ENCODE measurements at regions not wholly inside any gene's neighbourhood (a gene's known extent, or its start where the extent isn't known, plus 50 kb on each side); places are given as distances from the start of the nearest gene placed in this dataset.

DNA sequence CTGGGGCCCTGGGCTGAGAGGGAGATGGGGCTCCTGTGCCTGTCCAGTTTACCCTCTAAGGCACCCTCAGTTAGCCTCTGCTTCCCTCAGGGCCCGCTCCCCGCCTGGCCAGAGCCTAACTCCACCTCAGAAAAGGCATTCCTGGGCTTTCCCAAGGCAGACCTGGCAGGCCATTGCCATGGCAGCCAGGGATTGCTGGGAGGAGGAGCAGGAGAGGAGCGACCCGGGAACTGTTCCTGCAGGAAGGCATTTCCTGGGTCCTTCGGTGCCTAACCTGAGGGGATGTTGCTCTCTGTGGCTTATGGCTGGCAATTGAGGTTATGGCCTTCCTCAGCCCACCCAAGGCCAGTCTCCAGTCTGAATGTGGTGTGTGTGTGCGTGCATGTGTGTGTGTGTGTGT, 131.3 kb downstream of the PJA1 start:
- Histone ChIP-seq H3K36me3 (ENCODE audit: control insufficient read depth, low read length) (no peaks in the 10 kb centered on the region), H3K9me3 (ENCODE audit: control insufficient read depth, insufficient read depth, low read length) (no peaks in the 10 kb centered on the region), H3K27me3 (ENCODE audit: control insufficient read depth, low read length) (no peaks in the 10 kb centered on the region), H3K27ac (ENCODE audit: low read depth, low read length) (no peak overlapping the region), H3K4me3 (ENCODE audit: low read length) (no peak overlapping the region), H3K79me2 (ENCODE audit: control insufficient read depth, low read length) (no peaks in the 10 kb centered on the region), H3K4me1 (ENCODE audit: control insufficient read depth, low read length) (no peaks in the 10 kb centered on the region), H4K20me1 (ENCODE audit: control insufficient read depth, insufficient read depth, low read depth, low read length) (no peaks in the 10 kb centered on the region), H3K9me2 (replicated peaks; ENCODE audit: control insufficient read depth, low read length) (no peaks in the 10 kb centered on the region), H3K4me2 (ENCODE audit: low read length) (no peak overlapping the region), H3F3A (ENCODE audit: control insufficient read depth, insufficient read depth) (no peaks in the 10 kb centered on the region)
- TF ChIP-seq, protein P1, sequence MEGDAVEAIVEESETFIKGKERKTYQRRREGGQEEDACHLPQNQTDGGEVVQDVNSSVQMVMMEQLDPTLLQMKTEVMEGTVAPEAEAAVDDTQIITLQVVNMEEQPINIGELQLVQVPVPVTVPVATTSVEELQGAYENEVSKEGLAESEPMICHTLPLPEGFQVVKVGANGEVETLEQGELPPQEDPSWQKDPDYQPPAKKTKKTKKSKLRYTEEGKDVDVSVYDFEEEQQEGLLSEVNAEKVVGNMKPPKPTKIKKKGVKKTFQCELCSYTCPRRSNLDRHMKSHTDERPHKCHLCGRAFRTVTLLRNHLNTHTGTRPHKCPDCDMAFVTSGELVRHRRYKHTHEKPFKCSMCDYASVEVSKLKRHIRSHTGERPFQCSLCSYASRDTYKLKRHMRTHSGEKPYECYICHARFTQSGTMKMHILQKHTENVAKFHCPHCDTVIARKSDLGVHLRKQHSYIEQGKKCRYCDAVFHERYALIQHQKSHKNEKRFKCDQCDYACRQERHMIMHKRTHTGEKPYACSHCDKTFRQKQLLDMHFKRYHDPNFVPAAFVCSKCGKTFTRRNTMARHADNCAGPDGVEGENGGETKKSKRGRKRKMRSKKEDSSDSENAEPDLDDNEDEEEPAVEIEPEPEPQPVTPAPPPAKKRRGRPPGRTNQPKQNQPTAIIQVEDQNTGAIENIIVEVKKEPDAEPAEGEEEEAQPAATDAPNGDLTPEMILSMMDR (IDR thresholded peaks at IDR 0.05; ENCODE audit: low read depth, low read length, poor library complexity, severe bottlenecking): no peak
- no peak for TF ChIP-seq EZH2phosphoT487 (IDR thresholded peaks at IDR 0.05; ENCODE audit: borderline replicate concordance, low read length)

DNA sequence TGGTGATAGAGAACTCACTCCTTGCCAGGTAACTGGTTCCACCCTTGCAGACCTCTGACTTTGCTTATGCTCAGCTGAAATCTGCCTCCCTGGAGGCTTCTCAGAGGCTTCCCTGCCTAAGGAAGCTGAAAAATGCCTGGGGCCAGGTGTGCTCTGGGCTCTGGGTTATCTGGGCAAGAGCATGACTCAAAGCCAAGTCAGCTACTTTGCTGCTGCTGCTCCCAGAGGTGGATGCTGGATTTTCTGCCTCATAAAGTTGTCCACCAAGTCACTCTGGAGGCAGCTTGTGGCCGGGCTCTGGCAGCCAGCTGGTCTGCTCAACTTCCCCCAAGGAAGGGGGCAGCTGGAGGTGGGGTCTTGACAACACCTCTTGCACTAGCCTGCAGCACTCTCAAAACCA, 132.7 kb downstream of the PJA1 start:
- Histone ChIP-seq H3K27me3 (ENCODE audit: control insufficient read depth, low read length) (no peaks in the 10 kb centered on the region), H3K9me3 (ENCODE audit: control insufficient read depth, insufficient read depth, low read length) (no peaks in the 10 kb centered on the region)

DNA sequence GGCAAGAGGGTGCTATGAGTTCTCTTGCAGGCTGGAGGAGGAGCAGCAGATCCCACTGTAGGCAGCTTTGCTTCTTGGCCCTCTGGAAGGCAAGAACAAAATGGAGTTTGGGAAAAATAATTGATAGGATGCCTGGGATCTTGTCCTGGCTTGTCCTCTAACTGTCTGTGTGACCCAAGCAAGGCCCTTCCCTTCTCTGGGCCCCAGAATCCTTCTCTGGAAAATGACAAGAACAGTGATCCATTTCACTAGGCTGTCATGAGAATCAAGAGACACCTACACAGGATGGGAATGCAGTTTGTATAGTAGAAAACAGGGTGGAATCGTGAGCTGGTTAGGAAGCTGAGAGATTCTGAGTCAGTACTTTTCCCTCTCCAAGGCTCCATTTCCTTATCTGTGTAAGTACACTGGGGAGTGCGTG, 133.3 kb downstream of the PJA1 start:
- H4K20me1 ChIP-seq (ENCODE audit: control insufficient read depth, insufficient read depth, low read depth, low read length): no peaks in the 10 kb centered on the region
- no peaks in the 10 kb centered on the region for H3F3A ChIP-seq (ENCODE audit: control insufficient read depth, insufficient read depth)
- H3K36me3 ChIP-seq (ENCODE audit: control insufficient read depth, low read length): no peaks in the 10 kb centered on the region
- no peaks in the 10 kb centered on the region for H3K9me2 ChIP-seq (replicated peaks; ENCODE audit: control insufficient read depth, low read length)
- H3K79me2 ChIP-seq (ENCODE audit: control insufficient read depth, low read length): no peaks in the 10 kb centered on the region
- no peak overlapping the region for H3K4me2 ChIP-seq (ENCODE audit: low read length)
- no peaks in the 10 kb centered on the region for H3K27me3 ChIP-seq (ENCODE audit: control insufficient read depth, low read length)
- no peak overlapping the region for H3K27ac ChIP-seq (ENCODE audit: low read depth, low read length)
- H3K4me1 ChIP-seq (ENCODE audit: control insufficient read depth, low read length): no peaks in the 10 kb centered on the region
- no peak for TF ChIP-seq EZH2phosphoT487 (IDR thresholded peaks at IDR 0.05; ENCODE audit: borderline replicate concordance, low read length)
- TF ChIP-seq, protein P1 (IDR thresholded peaks at IDR 0.05; ENCODE audit: low read depth, low read length, poor library complexity, severe bottlenecking): no peak
- H3K9me3 ChIP-seq (ENCODE audit: control insufficient read depth, insufficient read depth, low read length): no peaks in the 10 kb centered on the region
- no peak overlapping the region for H3K4me3 ChIP-seq (ENCODE audit: low read length)

More for the DNA sequence above, 132.7 kb downstream of the PJA1 start:
- H3K27ac ChIP-seq (ENCODE audit: low read depth, low read length): no peak overlapping the region
- no peaks in the 10 kb centered on the region for H3K79me2 ChIP-seq (ENCODE audit: control insufficient read depth, low read length)
- H3F3A ChIP-seq (ENCODE audit: control insufficient read depth, insufficient read depth): no peaks in the 10 kb centered on the region
- H3K4me1 ChIP-seq (ENCODE audit: control insufficient read depth, low read length): no peaks in the 10 kb centered on the region
- no peaks in the 10 kb centered on the region for H3K36me3 ChIP-seq (ENCODE audit: control insufficient read depth, low read length)
- no peak overlapping the region for H3K4me3 ChIP-seq (ENCODE audit: low read length)
- TF ChIP-seq, protein P1 (IDR thresholded peaks at IDR 0.05; ENCODE audit: low read depth, low read length, poor library complexity, severe bottlenecking): no peak
- H3K9me2 ChIP-seq (replicated peaks; ENCODE audit: control insufficient read depth, low read length): no peaks in the 10 kb centered on the region
- H4K20me1 ChIP-seq (ENCODE audit: control insufficient read depth, insufficient read depth, low read depth, low read length): no peaks in the 10 kb centered on the region
- H3K4me2 ChIP-seq (ENCODE audit: low read length): no peak overlapping the region

DNA sequence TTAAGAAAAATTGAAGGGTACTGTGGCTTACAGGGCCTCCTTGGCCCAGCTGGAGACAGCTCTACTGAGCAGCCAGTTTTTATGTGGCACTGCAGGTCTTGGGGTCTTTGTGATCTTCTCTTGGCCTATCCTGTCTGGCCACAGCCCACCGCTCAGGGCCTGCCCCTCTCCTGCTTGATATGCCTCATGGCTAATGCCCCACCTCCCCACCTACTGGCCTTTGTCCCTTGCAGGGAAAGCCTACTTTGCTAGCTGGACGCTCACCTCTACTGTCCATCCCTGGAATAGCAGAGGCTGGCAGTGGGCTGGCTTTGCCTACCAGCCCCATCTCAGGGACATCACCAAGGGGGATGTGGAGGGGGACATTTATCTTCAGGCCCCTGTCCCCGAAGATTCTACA, 134.1 kb downstream of the PJA1 start:
- H3K9me3 ChIP-seq (ENCODE audit: control insufficient read depth, insufficient read depth, low read length): no peaks in the 10 kb centered on the region
- no peaks in the 10 kb centered on the region for H4K20me1 ChIP-seq (ENCODE audit: control insufficient read depth, insufficient read depth, low read depth, low read length)
- no peaks in the 10 kb centered on the region for H3K4me1 ChIP-seq (ENCODE audit: control insufficient read depth, low read length)
- no peaks in the 10 kb centered on the region for H3K27me3 ChIP-seq (ENCODE audit: control insufficient read depth, low read length)
- H3K4me2 ChIP-seq (ENCODE audit: low read length): no peak overlapping the region
- H3K27ac ChIP-seq (ENCODE audit: low read depth, low read length): no peak overlapping the region
- H3K4me3 ChIP-seq (ENCODE audit: low read length): no peak overlapping the region
- TF ChIP-seq EZH2phosphoT487 (IDR thresholded peaks at IDR 0.05; ENCODE audit: borderline replicate concordance, low read length): no peak
- TF ChIP-seq, protein P1 (IDR thresholded peaks at IDR 0.05; ENCODE audit: low read depth, low read length, poor library complexity, severe bottlenecking): no peak
- no peaks in the 10 kb centered on the region for H3K36me3 ChIP-seq (ENCODE audit: control insufficient read depth, low read length)
- H3F3A ChIP-seq (ENCODE audit: control insufficient read depth, insufficient read depth): no peaks in the 10 kb centered on the region
- H3K79me2 ChIP-seq (ENCODE audit: control insufficient read depth, low read length): no peaks in the 10 kb centered on the region
- no peaks in the 10 kb centered on the region for H3K9me2 ChIP-seq (replicated peaks; ENCODE audit: control insufficient read depth, low read length)

Data from DOHH2 (cell line).